HG02678 (cell line): ENCODE measurements at regions not wholly inside any gene's neighbourhood (a gene's known extent, or its start where the extent isn't known, plus 50 kb on each side); places are given as distances from the start of the nearest gene placed in this dataset.
"Not testable (repeated sequence)": the region's sequence is repeated elsewhere in the genome, so short reads cannot be mapped to it uniquely, and the experiment has no call there.

ENCODE experiments used
- ATAC-seq: cut with Tn5 transposase; IDR thresholded peaks from one replicate; pipeline ENCODE4 v1.9.1; 2021; ENCODE audit warnings: mild to moderate bottlenecking, moderate library complexity; ENCODE audit not compliant: unreplicated experiment

- peak; percentile 67 for ATAC-seq
Observed at GRCh38 chr12:73452672-73453469, 1084.8 kb upstream of the ATXN7L3B start.

- ATAC-seq: no peak
Observed at GRCh38 chr12:73460212-73460611, 1077.4 kb upstream of the ATXN7L3B start.

- ATAC-seq: no peak
Observed at GRCh38 chr12:73465106-73465505, 1072.5 kb upstream of the ATXN7L3B start.

- no peak for ATAC-seq
Observed at GRCh38 chr12:73486256-73486655, 1051.4 kb upstream of the ATXN7L3B start.

GRCh38 chr12:73506611-73507010 lies 1031.0 kb upstream of the ATXN7L3B start:
- ATAC-seq: no peak

- no peak for ATAC-seq
Observed at GRCh38 chr12:73514672-73515071, 1023.0 kb upstream of the ATXN7L3B start.

- ATAC-seq: no peak
Observed at GRCh38 chr12:73517859-73518258, 1019.8 kb upstream of the ATXN7L3B start.

- ATAC-seq: no peak
Observed at GRCh38 chr12:73529231-73529630, 1008.4 kb upstream of the ATXN7L3B start.

- ATAC-seq: no peak
Observed at GRCh38 chr12:73529954-73530353, 1007.7 kb upstream of the ATXN7L3B start.

GRCh38 chr12:73531752-73532151 lies 1005.9 kb upstream of the ATXN7L3B start:
- ATAC-seq: no peak

GRCh38 chr12:73547421-73547820 lies 990.2 kb upstream of the ATXN7L3B start:
- no peak for ATAC-seq

GRCh38 chr12:73585136-73585535 lies 952.5 kb upstream of the ATXN7L3B start:
- no peak for ATAC-seq

GRCh38 chr12:73589220-73589619 lies 948.4 kb upstream of the ATXN7L3B start:
- no peak for ATAC-seq

GRCh38 chr12:73598626-73599025 lies 939.0 kb upstream of the ATXN7L3B start:
- no peak for ATAC-seq

- no peak for ATAC-seq
Observed at GRCh38 chr12:73599268-73599667, 938.4 kb upstream of the ATXN7L3B start.

- ATAC-seq: not testable (repeated sequence)
Observed at GRCh38 chr12:73605925-73606324, 931.7 kb upstream of the ATXN7L3B start.

GRCh38 chr12:73612551-73612950 lies 925.1 kb upstream of the ATXN7L3B start:
- ATAC-seq: no peak

GRCh38 chr12:73623421-73623820 lies 914.2 kb upstream of the ATXN7L3B start:
- no peak for ATAC-seq

GRCh38 chr12:73625226-73625625 lies 912.4 kb upstream of the ATXN7L3B start:
- ATAC-seq: no peak

GRCh38 chr12:73629171-73629570 lies 908.5 kb upstream of the ATXN7L3B start:
- no peak for ATAC-seq

- no peak for ATAC-seq
Observed at GRCh38 chr12:73629893-73630831, 907.5 kb upstream of the ATXN7L3B start.

- ATAC-seq: no peak
Observed at GRCh38 chr12:73632191-73632590, 905.4 kb upstream of the ATXN7L3B start.
